Lower leg skin (tissue), 3 donors: ENCODE measurements at regions not wholly inside any gene's neighbourhood (a gene's known extent, or its start where the extent isn't known, plus 50 kb on each side); places are given as distances from the start of the nearest gene placed in this dataset.

ENCODE experiments used
- CTCF ChIP-seq, 3 donors: fragments of 450-650 bp; IDR thresholded peaks; one replicate each; pipeline ENCODE4 v1.5.1; 2016; ENCODE audit warnings: antibody characterized with exemption in 3 of 3, mild to moderate bottlenecking in 3 of 3, moderate library complexity in 2 of 3
- POLR2A ChIP-seq, 2 donors: fragments of 450-650 bp; IDR thresholded peaks; one replicate each; pipeline ENCODE4 v1.6.1; 2016 to 2017; ENCODE audit warnings: antibody characterized with exemption in 2 of 2, mild to moderate bottlenecking in 1 of 2, moderate library complexity in 1 of 2

- TF ChIP-seq CTCF (IDR thresholded peaks at IDR 0.05) (no peak), POLR2A (IDR thresholded peaks at IDR 0.05) (no peak)
Observed at GRCh38 chr7:153404781-153405279, 645.3 kb downstream of the ACTR3B start.
